ELF-1 (cell line): ENCODE measurements at regions not wholly inside any gene's neighbourhood (a gene's known extent, or its start where the extent isn't known, plus 50 kb on each side); places are given as distances from the start of the nearest gene placed in this dataset.
"Not testable (repeated sequence)": the region's sequence is repeated elsewhere in the genome, so short reads cannot be mapped to it uniquely, and the experiment has no call there.

Experiments used
- DNase-seq: peaks from one replicate; pipeline ENCODE4 v3.0.0-alpha.2; 2016; ENCODE audit warnings: low read depth, low spot score

GRCh38 chr16:72457243-72457940, 285.4 kb upstream of the PMFBP1 start:
- no peak for DNase-seq

- DNase-seq, result no peak
These were observed 284.0 kb upstream of the PMFBP1 start for GRCh38 chr16:72455743-72456659.

GRCh38 chr16:72453856-72454255, 281.9 kb upstream of the PMFBP1 start:
- not testable (repeated sequence) for DNase-seq

GRCh38 chr16:72444696-72445095, 272.7 kb upstream of the PMFBP1 start:
- DNase-seq, result no peak

GRCh38 chr16:72443809-72444208, 271.9 kb upstream of the PMFBP1 start:
- DNase-seq, result no peak

- DNase-seq, result no peak
These were observed 270.6 kb upstream of the PMFBP1 start for GRCh38 chr16:72442385-72443158.

- no peak for DNase-seq
These were observed 265.9 kb upstream of the PMFBP1 start for GRCh38 chr16:72437891-72438290.

- no peak for DNase-seq
These were observed 262.2 kb upstream of the PMFBP1 start for GRCh38 chr16:72434159-72434558.

- DNase-seq, result no peak
These were observed 258.2 kb upstream of the PMFBP1 start for GRCh38 chr16:72430121-72430520.

- no peak for DNase-seq
These were observed 257.7 kb upstream of the PMFBP1 start for GRCh38 chr16:72429671-72430081.

- DNase-seq, result no peak
These were observed 256.9 kb upstream of the PMFBP1 start for GRCh38 chr16:72428681-72429376.

GRCh38 chr16:72427783-72428331, 255.9 kb upstream of the PMFBP1 start:
- no peak for DNase-seq

GRCh38 chr16:72427051-72427782, 255.3 kb upstream of the PMFBP1 start:
- no peak for DNase-seq

GRCh38 chr16:72426386-72426785, 254.4 kb upstream of the PMFBP1 start:
- no peak for DNase-seq

GRCh38 chr16:72425571-72426341, 253.8 kb upstream of the PMFBP1 start:
- no peak for DNase-seq

GRCh38 chr16:72424757-72425156, 252.8 kb upstream of the PMFBP1 start:
- DNase-seq, result no peak

- no peak for DNase-seq
These were observed 250.4 kb upstream of the PMFBP1 start for GRCh38 chr16:72422308-72422897.

GRCh38 chr16:72419638-72420037, 247.7 kb upstream of the PMFBP1 start:
- DNase-seq, result no peak

GRCh38 chr16:72415379-72415778, 243.4 kb upstream of the PMFBP1 start:
- DNase-seq, result no peak
